HG02759 (cell line): ENCODE measurements at regions not wholly inside any gene's neighbourhood (a gene's known extent, or its start where the extent isn't known, plus 50 kb on each side); places are given as distances from the start of the nearest gene placed in this dataset.
"Not testable (repeated sequence)": the region's sequence is repeated elsewhere in the genome, so short reads cannot be mapped to it uniquely, and the experiment has no call there.

ENCODE experiments used
- ATAC-seq: cut with Tn5 transposase; IDR thresholded peaks from one replicate; pipeline ENCODE4 v1.9.1; 2021; ENCODE audit warnings: mild to moderate bottlenecking, moderate library complexity; ENCODE audit not compliant: unreplicated experiment

DNA sequence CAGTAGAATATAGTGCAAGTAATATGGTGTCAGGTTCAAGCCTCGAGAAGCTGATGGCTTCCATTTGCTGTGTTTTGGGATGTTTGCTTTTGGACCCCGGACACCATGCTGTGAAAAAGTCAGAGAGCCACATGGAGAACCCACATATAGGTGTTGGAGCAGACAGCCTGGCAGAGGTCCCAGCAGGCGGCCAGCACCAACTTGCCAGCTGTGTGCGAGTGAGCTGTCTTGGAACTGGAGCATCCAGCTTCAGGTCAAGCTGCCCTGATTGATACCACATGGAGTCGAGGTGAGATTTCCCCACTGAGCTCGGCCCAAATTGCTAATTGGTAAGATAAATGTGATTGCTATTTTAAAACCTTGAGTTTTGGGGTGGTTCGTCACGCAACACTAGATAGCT lies 185.7 kb upstream of the TBL1XR1 start:
- no peak for ATAC-seq

- ATAC-seq, result no peak
Observed at GRCh38 chr3:177385186-177385585, 187.9 kb upstream of the TBL1XR1 start.

DNA sequence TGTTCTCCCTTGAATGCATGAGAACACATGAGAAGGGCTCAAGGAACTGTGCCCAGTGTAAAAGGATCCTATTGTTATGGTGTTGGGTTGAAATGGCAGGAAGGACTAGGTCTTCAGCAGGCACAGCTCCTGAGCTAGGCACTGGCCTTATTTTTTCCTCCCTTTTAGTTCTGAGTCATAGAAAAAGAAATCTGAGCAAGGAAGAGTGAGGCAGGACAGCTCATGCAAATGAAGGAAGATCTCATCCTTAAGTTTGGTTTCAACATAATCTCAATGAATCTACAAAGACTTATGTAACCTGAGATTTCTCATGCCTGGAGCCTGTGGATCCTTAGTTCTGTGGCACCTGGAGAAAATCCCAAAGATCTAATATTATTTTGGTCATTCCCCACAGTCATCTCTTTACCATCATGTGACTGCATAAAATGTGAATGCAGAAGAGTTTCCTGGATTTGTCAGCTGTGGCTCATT lies 188.6 kb upstream of the TBL1XR1 start:
- ATAC-seq, result no peak

DNA sequence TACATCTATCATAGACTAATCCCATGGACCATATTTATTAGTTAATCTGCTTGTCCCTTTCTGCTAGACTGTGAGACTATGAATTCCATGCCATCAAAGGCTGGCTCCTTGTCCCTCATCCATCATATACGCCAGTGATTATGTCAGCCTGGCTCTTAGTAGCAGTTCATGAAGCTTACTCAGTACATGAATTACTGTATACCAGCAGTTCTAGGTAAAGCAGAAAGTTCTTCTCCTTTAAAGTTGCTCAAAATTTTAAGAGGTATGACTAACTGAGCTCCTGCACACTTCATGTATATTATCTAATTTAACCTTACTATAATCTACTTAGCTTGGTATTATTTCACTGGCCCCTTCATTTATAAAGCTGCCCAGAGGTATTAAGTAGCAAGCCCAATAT lies 190.9 kb upstream of the TBL1XR1 start:
- ATAC-seq, result no peak

DNA sequence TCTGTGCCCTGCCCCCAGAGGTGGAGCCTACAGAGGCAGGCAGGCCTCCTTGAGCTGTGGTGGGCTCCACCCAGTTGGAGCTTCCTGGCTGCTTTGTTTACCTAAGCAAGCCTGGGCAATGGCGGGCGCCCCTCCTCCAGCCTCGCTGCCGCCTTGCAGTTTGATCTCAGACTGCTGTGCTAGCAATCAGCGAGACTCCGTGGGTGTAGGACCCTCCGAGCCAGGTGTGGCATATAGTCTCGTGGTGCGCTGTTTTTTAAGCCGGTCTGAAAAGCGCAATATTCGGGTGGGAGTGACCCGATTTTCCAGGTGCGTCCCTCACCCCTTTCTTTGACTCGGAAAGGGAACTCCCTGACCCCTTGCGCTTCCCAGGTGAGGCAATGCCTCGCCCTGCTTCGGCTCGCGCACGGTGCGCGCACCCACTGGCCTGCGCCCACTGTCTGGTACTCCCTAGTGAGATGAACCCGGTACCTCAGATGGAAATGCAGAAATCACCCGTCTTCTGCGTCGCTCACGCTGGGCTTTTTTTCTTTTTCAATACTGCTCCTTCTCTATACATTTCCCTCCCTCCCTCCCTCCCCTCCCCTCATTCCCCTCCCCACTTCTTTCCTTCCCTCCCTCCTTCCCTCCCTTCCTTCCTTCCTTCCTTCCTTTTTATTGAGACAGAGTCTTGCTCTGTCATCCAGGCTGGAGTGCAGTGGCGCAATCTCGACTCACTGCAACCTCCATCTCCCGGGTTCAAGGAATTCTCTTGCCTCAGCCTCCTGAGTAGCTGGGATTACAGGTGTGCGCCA lies 197.1 kb upstream of the TBL1XR1 start:
- ATAC-seq, result not testable (repeated sequence)

- no peak for ATAC-seq
Observed at GRCh38 chr3:177396733-177397132, 199.5 kb upstream of the TBL1XR1 start.

GRCh38 chr3:177401375-177401774 lies 204.1 kb upstream of the TBL1XR1 start:
- no peak for ATAC-seq

GRCh38 chr3:177402533-177402932 lies 205.3 kb upstream of the TBL1XR1 start:
- no peak for ATAC-seq

GRCh38 chr3:177405191-177405672 lies 207.9 kb upstream of the TBL1XR1 start:
- ATAC-seq, result no peak

DNA sequence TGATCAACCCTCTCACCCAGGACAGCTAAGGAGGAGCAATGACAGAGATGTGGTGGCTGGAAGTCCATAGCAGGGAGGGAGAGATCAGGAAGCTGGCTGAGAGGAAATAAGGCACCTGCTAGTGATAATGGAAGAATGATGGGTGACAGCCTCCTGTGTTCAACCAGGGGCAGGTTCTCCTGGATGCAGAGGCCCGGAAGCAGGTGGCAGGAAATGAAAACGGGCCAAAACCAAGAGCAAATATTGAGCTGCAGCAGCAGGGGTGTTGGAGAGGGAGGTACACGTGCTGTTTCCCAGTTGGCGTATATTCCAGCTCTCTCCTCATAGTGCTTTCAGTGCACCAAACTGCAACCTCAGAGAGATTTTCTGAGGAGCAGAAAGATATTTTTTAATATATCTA lies 213.4 kb upstream of the TBL1XR1 start:
- ATAC-seq, result no peak

DNA sequence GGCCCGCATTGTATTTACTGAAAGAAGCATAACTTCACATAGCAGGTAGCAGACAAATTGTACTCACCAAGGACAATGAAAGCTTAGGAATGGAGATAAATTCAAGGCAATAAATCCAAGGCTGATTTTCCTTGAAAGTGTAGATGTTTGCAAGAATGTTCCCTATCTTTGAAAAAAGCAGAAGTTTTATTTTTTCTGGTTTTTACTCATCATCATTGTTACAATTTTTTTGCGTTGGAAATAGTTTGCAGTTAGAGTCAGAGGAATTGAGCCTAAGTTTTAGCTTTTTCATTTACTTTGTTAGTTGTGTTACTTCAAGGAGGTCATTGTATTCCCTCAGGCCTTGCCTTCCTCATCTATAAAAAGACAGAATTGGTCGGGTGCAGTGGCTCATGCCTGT lies 213.9 kb upstream of the TBL1XR1 start:
- no peak for ATAC-seq

GRCh38 chr3:177412677-177413170 lies 215.4 kb upstream of the TBL1XR1 start:
- not testable (repeated sequence) for ATAC-seq

- ATAC-seq, result no peak
Observed at GRCh38 chr3:177414093-177414492, 216.8 kb upstream of the TBL1XR1 start.

DNA sequence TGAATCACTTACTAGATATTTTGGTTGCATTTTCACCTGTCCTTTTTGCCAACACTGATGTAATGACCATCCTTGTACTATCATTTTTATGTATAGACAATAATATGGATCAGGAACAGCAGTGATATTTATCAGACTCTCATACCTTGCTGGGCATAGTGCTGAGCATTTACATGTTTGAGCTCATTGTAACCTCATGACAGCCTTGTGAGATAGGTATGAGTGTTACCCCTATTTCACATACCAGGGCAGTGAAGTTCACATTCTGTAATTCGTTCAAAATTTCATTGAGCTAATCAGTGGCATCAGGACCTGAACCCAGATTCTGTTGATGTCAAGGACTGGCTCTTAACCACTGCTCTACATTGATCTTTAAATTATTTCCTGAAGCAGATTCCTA lies 221.5 kb upstream of the TBL1XR1 start:
- no peak for ATAC-seq

DNA sequence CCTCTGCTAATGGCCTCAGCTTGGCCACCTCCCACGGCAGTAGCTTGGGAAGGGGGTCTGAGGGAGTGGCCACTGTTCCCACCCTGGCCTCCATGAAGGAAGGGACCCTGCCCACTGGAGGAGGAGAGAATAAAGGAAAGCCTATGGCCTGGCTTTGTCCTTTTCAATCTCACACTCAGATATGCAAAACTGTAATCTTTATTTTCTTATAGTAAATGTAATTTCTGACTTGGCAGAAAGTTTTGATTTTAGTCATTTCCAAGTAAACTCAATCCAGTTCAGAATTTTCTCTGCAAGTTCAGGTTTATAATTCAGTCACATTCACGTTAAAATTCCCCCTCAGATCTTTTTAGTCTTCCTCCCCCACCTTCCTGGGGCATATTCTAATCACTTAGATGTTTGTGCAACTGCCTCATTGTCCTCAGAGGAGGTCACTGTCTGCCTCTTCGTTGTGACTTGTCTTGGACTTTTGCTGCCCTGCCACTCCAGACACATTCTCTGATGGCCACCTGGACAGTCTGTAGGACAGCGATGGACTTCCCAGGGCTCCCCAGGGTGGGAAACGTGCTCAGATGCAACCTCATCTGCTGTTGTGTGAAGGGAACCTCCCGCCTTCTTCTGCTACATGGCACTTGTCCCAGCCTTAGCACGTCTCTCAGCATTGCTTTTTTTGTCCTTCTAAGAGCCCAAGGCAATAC lies 222.8 kb upstream of the TBL1XR1 start:
- ATAC-seq, result peak; percentile 74

GRCh38 chr3:177420651-177421480 lies 223.6 kb upstream of the TBL1XR1 start:
- ATAC-seq, result no peak

- no peak for ATAC-seq
Observed at GRCh38 chr3:177421481-177421785, 224.2 kb upstream of the TBL1XR1 start.

GRCh38 chr3:177424521-177424920 lies 227.2 kb upstream of the TBL1XR1 start:
- no peak for ATAC-seq

GRCh38 chr3:177425042-177425441 lies 227.8 kb upstream of the TBL1XR1 start:
- ATAC-seq, result no peak

GRCh38 chr3:177426106-177426877 lies 229.0 kb upstream of the TBL1XR1 start:
- ATAC-seq, result no peak
